ENCODE measurements at regions not wholly inside any gene's neighbourhood (a gene's known extent, or its start where the extent isn't known, plus 50 kb on each side); places are given as distances from the start of the nearest gene placed in this dataset.
"Not testable (repeated sequence)": the region's sequence is repeated elsewhere in the genome, so short reads cannot be mapped to it uniquely, and the experiment has no call there.

DNA sequence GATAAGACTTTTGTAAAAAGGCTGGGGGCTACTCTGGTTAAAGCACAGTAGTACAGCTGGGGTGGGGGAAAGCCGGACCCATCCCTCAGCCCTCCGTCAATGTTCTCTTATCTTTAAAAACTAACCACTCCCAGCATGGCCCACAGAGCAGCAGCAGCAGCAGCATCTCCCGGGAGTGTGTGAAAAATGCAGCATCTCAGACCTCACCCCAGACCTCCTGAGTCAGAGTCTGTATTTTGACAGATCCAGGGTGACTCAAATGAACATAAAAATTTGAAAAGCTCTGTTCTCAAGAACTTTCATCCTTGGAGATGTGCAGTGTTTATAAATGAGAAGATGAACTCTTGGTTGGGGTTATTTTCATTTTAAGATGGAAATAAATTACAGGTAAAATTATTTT is 277.7 kb upstream of the ECI2 start:
- Mint-ChIP-seq H3K27ac (peak overlapping the region; percentile 78), H3K9me3 (no peaks in the 10 kb centered on the region), H3K27me3 (ENCODE audit: insufficient read depth) (no peaks in the 10 kb centered on the region), H3K4me1 (ENCODE audit: low read depth) (peaks cover 14% of the 10 kb centered on the region), H3K4me3 (no peak overlapping the region), H3K36me3 (ENCODE audit: low read depth) (peaks cover 5% of the 10 kb centered on the region; the same call in 1 of the 2 replicates)
- DNase-seq: peak; percentile 75
- TF ChIP-seq, protein P1, sequence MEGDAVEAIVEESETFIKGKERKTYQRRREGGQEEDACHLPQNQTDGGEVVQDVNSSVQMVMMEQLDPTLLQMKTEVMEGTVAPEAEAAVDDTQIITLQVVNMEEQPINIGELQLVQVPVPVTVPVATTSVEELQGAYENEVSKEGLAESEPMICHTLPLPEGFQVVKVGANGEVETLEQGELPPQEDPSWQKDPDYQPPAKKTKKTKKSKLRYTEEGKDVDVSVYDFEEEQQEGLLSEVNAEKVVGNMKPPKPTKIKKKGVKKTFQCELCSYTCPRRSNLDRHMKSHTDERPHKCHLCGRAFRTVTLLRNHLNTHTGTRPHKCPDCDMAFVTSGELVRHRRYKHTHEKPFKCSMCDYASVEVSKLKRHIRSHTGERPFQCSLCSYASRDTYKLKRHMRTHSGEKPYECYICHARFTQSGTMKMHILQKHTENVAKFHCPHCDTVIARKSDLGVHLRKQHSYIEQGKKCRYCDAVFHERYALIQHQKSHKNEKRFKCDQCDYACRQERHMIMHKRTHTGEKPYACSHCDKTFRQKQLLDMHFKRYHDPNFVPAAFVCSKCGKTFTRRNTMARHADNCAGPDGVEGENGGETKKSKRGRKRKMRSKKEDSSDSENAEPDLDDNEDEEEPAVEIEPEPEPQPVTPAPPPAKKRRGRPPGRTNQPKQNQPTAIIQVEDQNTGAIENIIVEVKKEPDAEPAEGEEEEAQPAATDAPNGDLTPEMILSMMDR (IDR thresholded peaks at IDR 0.05): no peak

DNA sequence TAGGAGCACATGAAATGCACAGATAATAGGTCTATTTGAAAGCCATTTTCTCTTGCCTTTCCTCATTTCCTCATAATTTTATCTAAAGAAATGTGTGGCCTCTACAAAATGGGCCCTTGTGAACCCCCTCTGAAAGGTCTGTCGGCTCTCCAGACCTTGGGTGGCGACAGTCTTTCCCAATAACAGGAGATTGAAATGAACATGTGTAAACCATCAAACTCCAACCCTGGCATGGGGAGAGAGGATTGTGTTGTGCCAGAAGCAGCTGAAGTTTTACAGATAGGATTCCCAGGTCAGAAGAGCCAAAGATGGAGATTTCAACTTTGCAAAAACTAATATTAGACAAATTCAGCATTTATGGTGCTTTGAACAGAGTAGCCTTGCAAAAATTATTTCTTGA is 277.1 kb upstream of the ECI2 start:
- Mint-ChIP-seq H3K27ac (no peak overlapping the region), H3K36me3 (ENCODE audit: low read depth) (peaks cover 10% of the 10 kb centered on the region; the same call in 1 of the 2 replicates), H3K27me3 (ENCODE audit: insufficient read depth) (no peaks in the 10 kb centered on the region), H3K4me1 (ENCODE audit: low read depth) (peaks cover 14% of the 10 kb centered on the region), H3K9me3 (no peaks in the 10 kb centered on the region; the same call in 1 of the 2 replicates), H3K4me3 (no peak overlapping the region)
- TF ChIP-seq, protein P1 (IDR thresholded peaks at IDR 0.05): no peak
- DNase-seq: no peak

DNA sequence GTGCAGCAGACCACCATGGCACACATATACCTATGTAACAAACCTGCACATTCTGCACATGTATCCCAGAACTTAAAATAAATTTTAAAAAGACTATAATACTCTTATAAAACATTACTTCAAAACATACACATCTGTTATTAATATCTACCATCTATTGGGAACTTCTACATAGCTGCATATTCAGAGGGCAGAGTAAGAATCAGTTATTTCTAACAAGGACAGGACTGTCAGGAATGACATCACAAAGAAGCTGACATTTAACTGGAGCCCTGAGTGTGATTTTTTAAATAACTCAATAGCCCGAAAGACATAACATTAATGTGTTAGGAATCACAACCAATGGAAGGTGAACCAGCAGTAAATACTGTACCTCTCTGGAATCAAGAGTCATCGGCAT is 276.7 kb upstream of the ECI2 start:
- no peak overlapping the region for H3K27ac Mint-ChIP-seq
- DNase-seq: no peak
- H3K27me3 Mint-ChIP-seq (ENCODE audit: insufficient read depth): no peaks in the 10 kb centered on the region
- H3K36me3 Mint-ChIP-seq (ENCODE audit: low read depth): peaks cover 14% of the 10 kb centered on the region
- H3K4me1 Mint-ChIP-seq (ENCODE audit: low read depth): peaks cover 17% of the 10 kb centered on the region
- peaks cover 3% of the 10 kb centered on the region; the same call in 1 of the 2 replicates for H3K9me3 Mint-ChIP-seq
- H3K4me3 Mint-ChIP-seq: no peak overlapping the region
- TF ChIP-seq, protein P1 (IDR thresholded peaks at IDR 0.05): no peak

DNA sequence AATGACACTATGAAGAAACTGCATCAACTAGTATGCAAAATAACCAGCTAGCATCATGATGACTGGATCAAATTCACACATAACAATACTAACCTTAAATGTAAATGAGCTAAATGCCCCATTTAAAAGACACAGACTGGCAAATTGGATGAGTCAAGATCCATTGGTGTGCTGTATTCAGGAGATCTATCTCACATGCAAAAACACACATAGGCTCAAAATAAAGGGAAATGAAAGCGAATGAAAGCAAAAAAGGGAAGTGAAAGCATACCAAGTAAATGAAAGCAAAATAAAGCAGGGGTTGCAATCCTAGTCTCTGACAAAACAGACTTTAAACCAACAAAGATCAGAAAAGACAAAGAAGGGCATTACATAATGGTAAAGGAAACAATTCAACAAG is 272.3 kb upstream of the ECI2 start:
- Mint-ChIP-seq H3K36me3 (ENCODE audit: low read depth) (peaks cover 22% of the 10 kb centered on the region), H3K4me1 (ENCODE audit: low read depth) (peaks cover 28% of the 10 kb centered on the region)
- H3K9me3 Mint-ChIP-seq; H3K27me3 Mint-ChIP-seq (ENCODE audit: insufficient read depth); DNase-seq; H3K4me3 Mint-ChIP-seq; H3K27ac Mint-ChIP-seq: not testable (repeated sequence)

DNA sequence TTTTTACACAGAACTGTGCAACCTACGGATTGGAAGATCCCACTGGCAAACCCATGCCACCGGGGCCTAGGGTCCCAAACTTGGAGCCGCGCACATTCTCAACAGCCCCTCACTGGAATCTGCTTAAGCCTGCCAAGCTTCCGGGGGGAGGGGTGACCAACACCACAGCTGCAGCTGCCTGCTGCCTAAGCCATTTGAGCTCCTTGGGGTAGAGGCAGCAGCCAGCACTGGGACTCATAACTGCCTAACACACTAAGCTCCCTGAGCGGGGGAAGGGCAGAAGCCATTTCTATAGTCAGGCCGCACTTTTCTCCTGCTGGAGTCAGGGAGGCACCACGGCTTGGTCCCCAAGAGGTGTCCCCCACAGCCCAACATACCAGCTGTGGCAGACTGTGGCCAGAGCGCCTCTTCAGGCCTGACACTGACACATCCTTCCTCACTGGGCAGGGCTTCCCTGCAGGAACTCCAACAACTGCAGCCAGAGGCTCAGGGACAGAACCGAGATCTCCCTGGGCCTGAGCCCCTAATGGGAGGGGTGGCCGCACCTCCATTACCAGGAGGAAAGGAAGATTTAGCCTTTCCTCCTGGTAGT is 270.3 kb upstream of the ECI2 start:
- no peak overlapping the region for H3K4me3 Mint-ChIP-seq
- no peaks in the 10 kb centered on the region; the same call in 1 of the 2 replicates for H3K27me3 Mint-ChIP-seq (ENCODE audit: insufficient read depth)
- H3K9me3 Mint-ChIP-seq: peaks cover 8% of the 10 kb centered on the region; the same call in 1 of the 2 replicates
- no peak for DNase-seq
- peaks cover 22% of the 10 kb centered on the region for H3K36me3 Mint-ChIP-seq (ENCODE audit: low read depth)
- peaks cover 39% of the 10 kb centered on the region for H3K4me1 Mint-ChIP-seq (ENCODE audit: low read depth)
- no peak overlapping the region for H3K27ac Mint-ChIP-seq
- TF ChIP-seq, protein P1 (IDR thresholded peaks at IDR 0.05): no peak

DNA sequence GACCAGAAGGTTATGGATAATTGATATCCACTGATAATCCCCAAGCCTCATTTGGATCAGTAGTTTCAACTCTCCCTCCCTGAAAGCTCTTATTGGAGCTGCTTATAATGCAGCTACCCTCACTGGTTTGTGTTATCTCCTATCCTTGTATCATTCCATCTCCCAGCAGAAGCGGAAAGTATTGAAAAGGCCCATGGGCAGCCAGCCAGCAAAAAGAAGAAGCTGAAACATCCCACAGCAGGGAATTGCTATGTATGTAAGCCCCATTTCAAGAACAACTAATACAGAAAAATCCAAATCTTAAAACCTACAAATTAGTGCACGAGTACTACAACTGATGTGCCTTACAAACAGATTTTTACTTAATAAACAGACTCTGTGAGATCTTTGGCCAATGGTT is 269.0 kb upstream of the ECI2 start:
- H3K4me3 Mint-ChIP-seq: no peak overlapping the region
- no peaks in the 10 kb centered on the region; the same call in 1 of the 2 replicates for H3K27me3 Mint-ChIP-seq (ENCODE audit: insufficient read depth)
- peaks cover 39% of the 10 kb centered on the region for H3K4me1 Mint-ChIP-seq (ENCODE audit: low read depth)
- peaks cover 22% of the 10 kb centered on the region for H3K36me3 Mint-ChIP-seq (ENCODE audit: low read depth)
- TF ChIP-seq, protein P1 (IDR thresholded peaks at IDR 0.05): no peak
- no peak overlapping the region for H3K27ac Mint-ChIP-seq
- H3K9me3 Mint-ChIP-seq: peaks cover 8% of the 10 kb centered on the region; the same call in 1 of the 2 replicates
- no peak for DNase-seq
